ENCODE measurements at regions not wholly inside any gene's neighbourhood (a gene's known extent, or its start where the extent isn't known, plus 50 kb on each side); places are given as distances from the start of the nearest gene placed in this dataset.

- no peaks in the 10 kb centered on the region for H3K36me3 ChIP-seq (replicated peaks in 1 of 2; ENCODE audit: control insufficient read depth in 1 of 2, insufficient read depth in 2 of 2, low read length in 1 of 2)
- H3K79me2 ChIP-seq (ENCODE audit: insufficient read depth) = no peaks in the 10 kb centered on the region
- no peaks in the 10 kb centered on the region for H4K20me1 ChIP-seq (ENCODE audit: insufficient read depth)
- H3K4me3 ChIP-seq (ENCODE audit: low read depth in 2 of 2, low read length in 1 of 2) = no peak overlapping the region
- no peaks in the 10 kb centered on the region for H3F3A ChIP-seq (replicated peaks; ENCODE audit: insufficient read depth)
- ChIA-PET POLR2A (no interaction called here), CTCF (no interaction called here)
- H3K27ac ChIP-seq (ENCODE audit: low read depth in 2 of 2, low read length in 1 of 2) = no peak overlapping the region
- H2AFZ ChIP-seq (ENCODE audit: low read depth) = no peak overlapping the region
- no peaks in the 10 kb centered on the region for H3K9me2 ChIP-seq
- H3K4me2 ChIP-seq = no peak overlapping the region
- H3K9me3 ChIP-seq = no peaks in the 10 kb centered on the region
- H3K9ac ChIP-seq = no peak overlapping the region
- no peak for DNase-seq
- H3K27me3 ChIP-seq (ENCODE audit: insufficient read depth) = no peaks in the 10 kb centered on the region
- H3K4me1 ChIP-seq (ENCODE audit: control insufficient read depth in 1 of 2, insufficient read depth in 2 of 2, low read depth in 1 of 2, low read length in 1 of 2) = no peaks in the 10 kb centered on the region
- TF ChIP-seq, protein P1, sequence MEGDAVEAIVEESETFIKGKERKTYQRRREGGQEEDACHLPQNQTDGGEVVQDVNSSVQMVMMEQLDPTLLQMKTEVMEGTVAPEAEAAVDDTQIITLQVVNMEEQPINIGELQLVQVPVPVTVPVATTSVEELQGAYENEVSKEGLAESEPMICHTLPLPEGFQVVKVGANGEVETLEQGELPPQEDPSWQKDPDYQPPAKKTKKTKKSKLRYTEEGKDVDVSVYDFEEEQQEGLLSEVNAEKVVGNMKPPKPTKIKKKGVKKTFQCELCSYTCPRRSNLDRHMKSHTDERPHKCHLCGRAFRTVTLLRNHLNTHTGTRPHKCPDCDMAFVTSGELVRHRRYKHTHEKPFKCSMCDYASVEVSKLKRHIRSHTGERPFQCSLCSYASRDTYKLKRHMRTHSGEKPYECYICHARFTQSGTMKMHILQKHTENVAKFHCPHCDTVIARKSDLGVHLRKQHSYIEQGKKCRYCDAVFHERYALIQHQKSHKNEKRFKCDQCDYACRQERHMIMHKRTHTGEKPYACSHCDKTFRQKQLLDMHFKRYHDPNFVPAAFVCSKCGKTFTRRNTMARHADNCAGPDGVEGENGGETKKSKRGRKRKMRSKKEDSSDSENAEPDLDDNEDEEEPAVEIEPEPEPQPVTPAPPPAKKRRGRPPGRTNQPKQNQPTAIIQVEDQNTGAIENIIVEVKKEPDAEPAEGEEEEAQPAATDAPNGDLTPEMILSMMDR (IDR thresholded peaks at IDR 0.05) = no peak
- TF ChIP-seq, protein P2, sequence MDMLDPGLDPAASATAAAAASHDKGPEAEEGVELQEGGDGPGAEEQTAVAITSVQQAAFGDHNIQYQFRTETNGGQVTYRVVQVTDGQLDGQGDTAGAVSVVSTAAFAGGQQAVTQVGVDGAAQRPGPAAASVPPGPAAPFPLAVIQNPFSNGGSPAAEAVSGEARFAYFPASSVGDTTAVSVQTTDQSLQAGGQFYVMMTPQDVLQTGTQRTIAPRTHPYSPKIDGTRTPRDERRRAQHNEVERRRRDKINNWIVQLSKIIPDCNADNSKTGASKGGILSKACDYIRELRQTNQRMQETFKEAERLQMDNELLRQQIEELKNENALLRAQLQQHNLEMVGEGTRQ (IDR thresholded peaks at IDR 0.05; ENCODE audit: borderline replicate concordance, low read depth, low read length) = no peak
- no peak for TF ChIP-seq EZH2phosphoT487 (IDR thresholded peaks at IDR 0.05; ENCODE audit: borderline replicate concordance, low read depth)
- no peak for TF ChIP-seq MEF2A (IDR thresholded peaks at IDR 0.05; ENCODE audit: borderline replicate concordance, low read depth)
- no peak for TF ChIP-seq TCF12 (IDR thresholded peaks at IDR 0.05)
Measured at GRCh38 chr7:113998934-113999333, 80.1 kb upstream of the PPP1R3A start.

- POLR2A ChIA-PET = no interaction called here
- no peaks in the 10 kb centered on the region for H3K27me3 ChIP-seq (ENCODE audit: insufficient read depth)
- no peaks in the 10 kb centered on the region for H3K36me3 ChIP-seq (replicated peaks in 1 of 2; ENCODE audit: control insufficient read depth in 1 of 2, insufficient read depth in 2 of 2, low read length in 1 of 2)
- CTCF ChIA-PET = no interaction called here
- no peak overlapping the region for H3K4me3 ChIP-seq (ENCODE audit: low read depth in 2 of 2, low read length in 1 of 2)
- H3F3A ChIP-seq (replicated peaks; ENCODE audit: insufficient read depth) = no peaks in the 10 kb centered on the region
- H3K4me2 ChIP-seq = no peak overlapping the region
- DNase-seq = no peak
- H3K4me1 ChIP-seq (ENCODE audit: control insufficient read depth in 1 of 2, insufficient read depth in 2 of 2, low read depth in 1 of 2, low read length in 1 of 2) = no peaks in the 10 kb centered on the region
- no peaks in the 10 kb centered on the region for H3K9me2 ChIP-seq
- H2AFZ ChIP-seq (ENCODE audit: low read depth) = no peak overlapping the region
- no peak overlapping the region for H3K9ac ChIP-seq
- no peaks in the 10 kb centered on the region for H4K20me1 ChIP-seq (ENCODE audit: insufficient read depth)
- 1% methylated on average over 4 of the region's 4 CpGs for whole genome bisulfite sequencing (ENCODE audit: low lambda C conversion rate)
- no peaks in the 10 kb centered on the region for H3K79me2 ChIP-seq (ENCODE audit: insufficient read depth)
- TF ChIP-seq FOXM1 (IDR thresholded peaks at IDR 0.05; ENCODE audit: low read depth) (no peak), ELF1 (IDR thresholded peaks at IDR 0.05) (no peak), GATA2 (CRISPR knock-in tag; IDR thresholded peaks at IDR 0.05) (no peak)
- no peaks in the 10 kb centered on the region for H3K9me3 ChIP-seq
- no peak overlapping the region for H3K27ac ChIP-seq (ENCODE audit: low read depth in 2 of 2, low read length in 1 of 2)
Measured at GRCh38 chr7:113996405-113996804, 77.6 kb upstream of the PPP1R3A start.

- DNase-seq = no peak
- ChIA-PET POLR2A (no interaction called here), CTCF (no interaction called here)
- no peaks in the 10 kb centered on the region for H3K9me3 ChIP-seq
- H3K4me2 ChIP-seq = no peak overlapping the region
- H3F3A ChIP-seq (replicated peaks; ENCODE audit: insufficient read depth) = no peaks in the 10 kb centered on the region
- 1% methylated on average over 2 of the region's 2 CpGs for WGBS (ENCODE audit: low lambda C conversion rate)
- H3K4me3 ChIP-seq (ENCODE audit: low read depth in 2 of 2, low read length in 1 of 2) = no peak overlapping the region
- no peaks in the 10 kb centered on the region for H3K4me1 ChIP-seq (ENCODE audit: control insufficient read depth in 1 of 2, insufficient read depth in 2 of 2, low read depth in 1 of 2, low read length in 1 of 2)
- no peaks in the 10 kb centered on the region for H3K36me3 ChIP-seq (replicated peaks in 1 of 2; ENCODE audit: control insufficient read depth in 1 of 2, insufficient read depth in 2 of 2, low read length in 1 of 2)
- H3K9me2 ChIP-seq = no peaks in the 10 kb centered on the region; the same call in 1 of the 2 replicates
- H2AFZ ChIP-seq (ENCODE audit: low read depth) = no peak overlapping the region
- no peak overlapping the region for H3K9ac ChIP-seq
- H3K27ac ChIP-seq (ENCODE audit: low read depth in 2 of 2, low read length in 1 of 2) = no peak overlapping the region
- peaks cover 3% of the 10 kb centered on the region; the same call in 1 of the 2 replicates for H3K27me3 ChIP-seq (ENCODE audit: insufficient read depth)
- no peaks in the 10 kb centered on the region for H4K20me1 ChIP-seq (ENCODE audit: insufficient read depth)
- H3K79me2 ChIP-seq (ENCODE audit: insufficient read depth) = no peaks in the 10 kb centered on the region
- TF ChIP-seq MXI1 (IDR thresholded peaks at IDR 0.05; ENCODE audit: low read depth, low read length) = no peak
- no peak for TF ChIP-seq FOXM1 (IDR thresholded peaks at IDR 0.05; ENCODE audit: low read depth)
- no peak for TF ChIP-seq ZBTB33 (IDR thresholded peaks at IDR 0.05; ENCODE audit: borderline replicate concordance, low read depth)
- TF ChIP-seq RFX5 (IDR thresholded peaks at IDR 0.05; ENCODE audit: low read length) = no peak
- TF ChIP-seq GATA2 (CRISPR knock-in tag; IDR thresholded peaks at IDR 0.05) = no peak
- TF ChIP-seq RCOR1 (IDR thresholded peaks at IDR 0.05; ENCODE audit: low read length) = no peak
- no peak for TF ChIP-seq IRF3 (IDR thresholded peaks at IDR 0.05; ENCODE audit: low read depth, low read length)
- TF ChIP-seq TEAD4 (IDR thresholded peaks at IDR 0.05; ENCODE audit: borderline replicate concordance, insufficient read depth) = no peak
Measured at GRCh38 chr7:113986216-113986615, 67.4 kb upstream of the PPP1R3A start.

Measured in SK-N-SH (cell line).